Fibroblast of the aortic adventitia (primary cell): ENCODE measurements at regions not wholly inside any gene's neighbourhood (a gene's known extent, or its start where the extent isn't known, plus 50 kb on each side); places are given as distances from the start of the nearest gene placed in this dataset.

Source experiments
- DNase-seq: peaks from one replicate; pipeline ENCODE4 v3.0.0-alpha.2; 2010; ENCODE audit warnings: low read depth
- H3K4me3 ChIP-seq: 2 replicates; pipeline ENCODE4 v1.5.1; 2011; ENCODE audit warnings: low read depth, mild to moderate bottlenecking, control low read depth, low read length, moderate library complexity
- TF ChIP-seq, protein P1 (sequence below): IDR thresholded peaks from 2 replicates; pipeline ENCODE4 v1.5.1; 2011; ENCODE audit warnings: mild to moderate bottlenecking, low read length, control low read depth, inconsistent platforms; ENCODE audit not compliant: insufficient read depth

DNA sequence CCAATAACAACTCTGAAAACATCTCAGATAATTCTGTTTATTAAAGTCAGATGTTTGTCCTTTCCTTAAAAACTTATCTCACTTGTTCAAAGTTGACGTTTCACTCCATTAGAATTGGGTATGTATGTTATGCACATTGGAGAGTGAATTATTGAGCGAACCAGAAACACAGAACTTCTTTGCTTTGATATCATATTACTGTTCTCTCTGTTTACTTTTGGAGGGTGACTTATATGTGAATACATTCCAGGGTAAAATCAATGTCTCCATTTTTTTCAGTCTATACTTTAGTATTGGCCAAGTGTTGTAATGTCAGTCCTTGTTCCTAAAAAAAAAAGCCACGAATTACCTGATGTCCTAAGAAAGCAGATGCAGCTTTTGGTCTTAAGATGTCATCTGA lies 307.4 kb downstream of the CSNK1G3 start:
- no peak for DNase-seq
- TF ChIP-seq, protein P1, sequence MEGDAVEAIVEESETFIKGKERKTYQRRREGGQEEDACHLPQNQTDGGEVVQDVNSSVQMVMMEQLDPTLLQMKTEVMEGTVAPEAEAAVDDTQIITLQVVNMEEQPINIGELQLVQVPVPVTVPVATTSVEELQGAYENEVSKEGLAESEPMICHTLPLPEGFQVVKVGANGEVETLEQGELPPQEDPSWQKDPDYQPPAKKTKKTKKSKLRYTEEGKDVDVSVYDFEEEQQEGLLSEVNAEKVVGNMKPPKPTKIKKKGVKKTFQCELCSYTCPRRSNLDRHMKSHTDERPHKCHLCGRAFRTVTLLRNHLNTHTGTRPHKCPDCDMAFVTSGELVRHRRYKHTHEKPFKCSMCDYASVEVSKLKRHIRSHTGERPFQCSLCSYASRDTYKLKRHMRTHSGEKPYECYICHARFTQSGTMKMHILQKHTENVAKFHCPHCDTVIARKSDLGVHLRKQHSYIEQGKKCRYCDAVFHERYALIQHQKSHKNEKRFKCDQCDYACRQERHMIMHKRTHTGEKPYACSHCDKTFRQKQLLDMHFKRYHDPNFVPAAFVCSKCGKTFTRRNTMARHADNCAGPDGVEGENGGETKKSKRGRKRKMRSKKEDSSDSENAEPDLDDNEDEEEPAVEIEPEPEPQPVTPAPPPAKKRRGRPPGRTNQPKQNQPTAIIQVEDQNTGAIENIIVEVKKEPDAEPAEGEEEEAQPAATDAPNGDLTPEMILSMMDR: no peak
- no peak overlapping the region for H3K4me3 ChIP-seq

DNA sequence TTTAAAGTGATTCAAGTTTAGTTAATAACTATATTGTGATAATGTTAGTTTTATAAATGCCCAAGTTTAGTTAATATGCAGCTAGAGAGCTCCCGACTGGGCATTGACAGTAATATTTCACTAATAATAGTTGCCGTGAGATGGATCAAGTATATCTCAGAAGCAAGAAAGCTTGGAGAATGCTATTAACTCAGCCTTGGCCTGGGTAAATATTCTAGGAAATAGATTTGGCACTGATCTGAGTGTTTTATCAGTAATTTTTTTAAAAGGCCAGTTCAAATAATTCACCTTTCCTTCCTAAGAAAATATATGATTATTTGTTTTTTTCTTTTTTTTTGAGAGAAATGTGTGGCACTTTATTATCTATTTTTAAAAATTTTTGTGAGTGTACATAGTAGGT lies 305.3 kb downstream of the CSNK1G3 start:
- TF ChIP-seq, protein P1: no peak
- DNase-seq: no peak
- H3K4me3 ChIP-seq: no peak overlapping the region

DNA sequence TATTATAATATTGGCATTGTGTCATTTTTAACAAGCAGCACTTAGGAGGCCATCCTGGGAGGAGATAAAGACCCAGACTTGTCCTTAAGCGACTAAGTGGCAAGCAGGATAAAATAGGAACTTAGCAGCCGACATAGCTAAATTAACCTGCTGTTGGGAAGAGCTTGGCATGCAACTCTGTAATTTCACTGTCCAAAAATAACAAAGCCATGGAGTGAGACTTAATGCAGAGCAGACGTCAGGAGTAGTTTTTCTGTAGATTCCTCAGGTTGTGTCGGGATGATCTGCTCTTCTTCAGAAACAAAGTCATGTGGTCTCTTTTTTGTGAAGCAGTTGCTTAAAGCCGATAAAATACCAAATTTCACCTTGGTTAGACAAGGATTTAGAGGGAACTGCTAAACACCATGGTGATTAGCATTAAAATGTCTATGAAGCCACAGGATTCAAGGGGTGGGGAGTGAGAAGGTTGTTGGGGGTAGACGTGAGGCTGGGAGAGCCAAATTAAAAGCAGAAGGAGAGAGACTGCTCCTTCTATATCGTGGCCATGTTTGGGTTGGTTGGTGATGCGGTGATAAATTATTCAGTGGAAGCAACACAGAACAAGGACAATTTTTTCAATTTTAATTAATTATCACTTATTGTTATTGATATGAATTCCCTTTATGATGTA lies 303.0 kb downstream of the CSNK1G3 start:
- peak; percentile 39 for DNase-seq
- TF ChIP-seq, protein P1: no peak
- H3K4me3 ChIP-seq: no peak overlapping the region

DNA sequence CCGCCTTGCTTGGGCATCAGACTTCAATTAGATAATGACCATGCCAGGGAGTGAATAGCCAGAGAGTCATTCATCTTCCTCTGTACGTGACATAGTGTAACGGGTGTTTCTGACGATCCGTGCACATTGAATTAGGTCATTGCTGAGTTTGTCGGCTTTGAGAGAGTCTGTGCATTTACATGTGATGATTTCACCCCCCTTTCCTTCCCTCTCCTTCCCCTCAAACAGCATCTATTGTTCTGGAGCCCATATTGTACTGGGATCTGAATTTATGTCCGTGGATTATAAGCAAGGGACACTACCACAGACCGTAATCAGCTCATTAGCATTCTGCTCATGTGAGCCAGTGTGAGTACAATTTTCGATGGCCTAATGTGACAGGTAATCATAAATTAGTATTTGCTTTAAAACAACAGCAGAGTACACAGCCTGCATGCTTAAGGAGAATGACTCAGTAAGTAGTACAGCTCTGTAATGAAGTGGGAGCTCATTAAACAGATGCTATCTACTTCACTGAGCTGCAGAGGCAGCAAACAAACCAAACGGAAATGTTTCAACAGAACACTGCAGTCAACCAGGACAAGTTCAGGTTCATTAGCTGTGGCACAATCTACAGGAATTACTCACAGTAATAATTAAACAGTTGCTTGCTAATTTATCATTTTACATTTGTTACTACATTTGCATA lies 302.1 kb downstream of the CSNK1G3 start:
- no peak overlapping the region for H3K4me3 ChIP-seq
- TF ChIP-seq, protein P1: no peak
- no peak for DNase-seq

DNA sequence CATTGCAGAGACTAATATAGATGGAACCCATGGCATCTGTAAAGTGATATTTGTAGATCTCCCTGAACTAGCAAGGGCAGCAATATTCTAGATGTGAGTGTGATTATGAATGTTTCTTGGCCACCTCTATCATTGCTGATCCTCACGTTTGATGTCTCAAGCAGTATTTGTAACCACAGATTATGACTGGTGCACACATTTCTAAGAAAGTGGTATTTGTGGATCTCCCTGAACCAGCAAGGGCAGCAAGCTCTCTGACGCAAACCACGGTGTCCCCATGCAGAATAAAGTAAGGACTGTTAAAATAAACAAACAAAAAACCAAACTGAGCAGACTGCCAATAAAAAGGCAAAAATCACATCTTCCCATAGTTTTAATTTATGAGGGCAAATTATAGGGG lies 301.3 kb downstream of the CSNK1G3 start:
- no peak for DNase-seq
- TF ChIP-seq, protein P1: no peak
- H3K4me3 ChIP-seq: no peak overlapping the region

DNA sequence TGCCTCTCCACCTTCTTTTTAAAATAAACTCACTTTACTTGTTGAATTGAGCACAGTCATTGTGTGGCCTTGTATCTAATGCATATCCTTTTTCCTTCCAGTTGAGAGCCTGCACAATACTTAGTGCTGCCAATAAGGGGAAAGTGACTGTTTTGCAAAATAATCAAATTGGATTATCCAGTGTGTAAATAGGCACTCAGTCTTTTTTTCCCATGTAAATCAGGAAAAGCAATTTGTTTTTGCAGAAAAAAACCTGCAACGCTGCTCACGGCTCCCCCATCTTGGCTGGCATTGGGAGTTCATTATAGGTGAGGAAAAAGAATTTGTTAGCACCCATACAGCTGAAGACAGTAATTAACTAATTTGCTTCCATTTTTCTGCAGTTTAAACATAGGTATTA lies 299.9 kb downstream of the CSNK1G3 start:
- no peak for DNase-seq
- TF ChIP-seq, protein P1: no peak
- no peak overlapping the region for H3K4me3 ChIP-seq
